Kidney (tissue), 13 donors: ENCODE measurements at regions not wholly inside any gene's neighbourhood (a gene's known extent, or its start where the extent isn't known, plus 50 kb on each side); places are given as distances from the start of the nearest gene placed in this dataset.

Experiments used
- DNase-seq, 5 donors: peaks; one replicate each; pipeline ENCODE4 v3.0.0-alpha.2; 2013 to 2020
- FAIRE-seq: peaks from 2 replicates; lab custom pipeline; 2012; peaks lifted over from hg19 to GRCh38; lab: Jason Lieb, UNC
- H3K27ac ChIP-seq, 2 donors: one replicate each; pipeline ENCODE4 v1.7.0; 2013; ENCODE audit warnings: low read depth in 2 of 2, low read length in 2 of 2, inconsistent platforms in 1 of 2
- H3K27me3 ChIP-seq: one replicate; pipeline ENCODE4 v1.7.1; 2013; ENCODE audit warnings: low read length, inconsistent platforms; ENCODE audit not compliant: control insufficient read depth, insufficient read depth
- H3K36me3 ChIP-seq, 3 donors: one replicate each; pipeline versions ENCODE4 v1.7.0 to v1.7.1; 2013; ENCODE audit warnings: low read length in 3 of 3, control low read depth in 1 of 3, inconsistent platforms in 1 of 3; ENCODE audit not compliant: insufficient read depth in 3 of 3, control insufficient read depth in 2 of 3
- H3K4me1 ChIP-seq, 3 donors: one replicate each; pipeline versions ENCODE4 v1.7.0 to v1.7.1; 2013; ENCODE audit warnings: low read length in 3 of 3, inconsistent platforms in 1 of 3, low read depth in 1 of 3; ENCODE audit not compliant: control insufficient read depth in 2 of 3, insufficient read depth in 2 of 3
- H3K4me3 ChIP-seq, 3 donors: one replicate each; pipeline versions ENCODE4 v1.7.0 to v1.8.1; 2013; ENCODE audit warnings: low read length in 3 of 3, control low read depth in 1 of 3, inconsistent platforms in 1 of 3
- H3K9ac ChIP-seq, 3 donors: one replicate each; pipeline versions ENCODE4 v1.7.0 to v1.7.1; 2013; ENCODE audit warnings: low read length in 3 of 3, control low read depth in 1 of 3, inconsistent platforms in 1 of 3
- H3K9me3 ChIP-seq, 3 donors: one replicate each; pipeline versions ENCODE4 v1.7.0 to v1.7.1; 2013; ENCODE audit warnings: low read length in 3 of 3, control low read depth in 1 of 3, inconsistent platforms in 1 of 3; ENCODE audit not compliant: control insufficient read depth in 2 of 3, insufficient read depth in 1 of 3
- CTCF ChIP-seq: IDR thresholded peaks from 3 replicates; pipeline ENCODE4 v1.5.1; 2012; ENCODE audit warnings: mild to moderate bottlenecking, moderate library complexity, borderline replicate concordance; ENCODE audit not compliant: insufficient read depth; ENCODE audit errors: extremely low read depth
- intact Hi-C: fragments of 100-400 bp; cut with DNase I; formaldehyde crosslinking; loops from one replicate; pipeline ENCODE4 v1.11.1; 2022
- donor health status: control.
- donor health status: control.
- donor health status: control.
- donor health status: control.
- donor health status: control.
- donor health status: DM: yes; HTN: yes; CAD: no.
- donor health status: Normal renal cell carcinoma (clear cell type).

DNA sequence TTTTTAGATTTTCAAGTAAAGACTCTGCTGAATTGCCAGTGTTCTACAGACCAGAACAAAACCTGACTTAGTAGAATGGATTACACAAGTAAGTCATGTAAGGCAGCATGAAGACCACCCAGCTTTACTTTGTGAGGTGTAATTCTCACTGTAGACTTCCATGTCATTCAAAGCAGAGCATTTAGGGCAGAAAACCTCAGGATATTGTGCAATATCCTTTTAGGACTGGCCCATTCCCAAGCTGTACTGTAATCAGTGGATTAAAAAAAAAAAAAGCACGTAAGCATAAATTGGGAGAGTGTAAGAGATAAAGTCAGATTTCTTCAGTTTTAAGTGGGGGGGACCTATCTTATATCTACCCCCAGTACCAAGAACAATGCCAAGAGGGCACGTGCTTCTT, 380.5 kb upstream of the PRMT6 start:
- no peak for DNase-seq
- TF ChIP-seq CTCF, result no peak
- no peaks in the 10 kb centered on the region for H3K27me3 ChIP-seq
- H3K4me1 ChIP-seq, result no peaks in the 10 kb centered on the region
- intact Hi-C loops, result no loop called here
- H3K9ac ChIP-seq, result no peak overlapping the region
- no peaks in the 10 kb centered on the region for H3K36me3 ChIP-seq
- H3K9me3 ChIP-seq, result no peaks in the 10 kb centered on the region
- FAIRE-seq, result no peak
- H3K4me3 ChIP-seq, result no peak overlapping the region
- H3K27ac ChIP-seq, result no peak overlapping the region

GRCh38 chr1:106677181-106677580, 379.3 kb upstream of the PRMT6 start:
- intact Hi-C loops, result no loop called here
- Histone ChIP-seq H3K4me1 (no peaks in the 10 kb centered on the region), H3K27ac (no peak overlapping the region), H3K27me3 (no peaks in the 10 kb centered on the region), H3K36me3 (no peaks in the 10 kb centered on the region), H3K9ac (no peak overlapping the region), H3K9me3 (no peaks in the 10 kb centered on the region), H3K4me3 (no peak overlapping the region)
- DNase-seq (no peak), FAIRE-seq (no peak)
- no peak for TF ChIP-seq CTCF

GRCh38 chr1:106677721-106678120, 378.8 kb upstream of the PRMT6 start:
- TF ChIP-seq CTCF, result no peak
- Histone ChIP-seq H3K4me1 (no peaks in the 10 kb centered on the region), H3K9me3 (no peaks in the 10 kb centered on the region), H3K27ac (no peak overlapping the region), H3K4me3 (no peak overlapping the region), H3K27me3 (no peaks in the 10 kb centered on the region), H3K9ac (no peak overlapping the region), H3K36me3 (no peaks in the 10 kb centered on the region)
- DNase-seq (no peak), FAIRE-seq (no peak)
- intact Hi-C loops, result no loop called here

DNA sequence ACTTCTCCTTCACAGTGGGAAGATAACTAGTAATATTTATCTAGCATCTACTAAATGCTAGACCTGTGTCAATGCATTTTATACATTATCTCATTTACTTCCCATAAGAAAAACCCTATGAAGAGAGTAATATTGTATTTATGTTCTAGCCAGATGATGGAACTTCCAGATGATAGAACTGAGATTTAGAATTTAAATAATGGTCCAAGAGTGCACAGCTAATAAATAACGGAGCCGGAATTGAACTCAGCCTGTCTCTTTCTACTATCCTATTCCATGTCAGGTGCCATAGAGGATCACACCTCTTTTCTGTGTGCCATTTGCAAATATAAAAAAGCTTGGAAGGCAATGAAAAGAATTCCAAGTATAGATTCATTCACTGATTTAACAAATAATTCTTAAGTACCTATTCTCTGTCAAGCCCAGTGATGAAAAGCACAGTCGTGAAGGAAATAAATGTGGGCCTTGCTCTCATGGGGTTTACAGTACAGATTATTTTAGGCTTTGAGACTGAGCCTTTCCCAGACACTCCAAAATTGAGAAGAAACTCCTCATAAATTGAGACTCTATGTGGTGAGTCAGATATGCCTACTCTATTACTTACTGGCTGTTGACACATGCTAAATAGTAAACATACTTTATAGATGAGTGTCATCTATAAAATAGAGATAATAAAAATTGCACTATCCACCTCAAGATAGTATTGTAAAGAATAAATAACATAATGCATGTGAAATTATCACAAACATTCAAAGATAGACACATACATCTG, 378.0 kb upstream of the PRMT6 start:
- no peaks in the 10 kb centered on the region for H3K36me3 ChIP-seq
- H3K4me1 ChIP-seq, result no peaks in the 10 kb centered on the region
- intact Hi-C loops, result no loop called here
- no peak overlapping the region for H3K27ac ChIP-seq
- no peak for FAIRE-seq
- H3K9ac ChIP-seq, result no peak overlapping the region
- no peak overlapping the region for H3K4me3 ChIP-seq
- H3K9me3 ChIP-seq, result no peaks in the 10 kb centered on the region
- H3K27me3 ChIP-seq, result no peaks in the 10 kb centered on the region
- no peak for DNase-seq
- no peak for TF ChIP-seq CTCF
